ENCODE measurements at regions not wholly inside any gene's neighbourhood (a gene's known extent, or its start where the extent isn't known, plus 50 kb on each side); places are given as distances from the start of the nearest gene placed in this dataset.

GRCh38 chr7:50203521-50203920 is 101.0 kb upstream of the IKZF1 start:
- 35% methylated on average over 4 of the region's 4 CpGs for WGBS (ENCODE audit: low lambda C conversion rate)
- no peak overlapping the region for H3K4me2 ChIP-seq
- H3K36me3 ChIP-seq (replicated peaks in 1 of 2; ENCODE audit: control insufficient read depth in 1 of 2, insufficient read depth in 2 of 2, low read length in 1 of 2) = no peaks in the 10 kb centered on the region
- H3K79me2 ChIP-seq (ENCODE audit: insufficient read depth) = no peaks in the 10 kb centered on the region
- no peak overlapping the region for H2AFZ ChIP-seq (ENCODE audit: low read depth)
- H3K4me3 ChIP-seq (ENCODE audit: low read depth in 2 of 2, low read length in 1 of 2) = no peak overlapping the region
- H3K4me1 ChIP-seq (ENCODE audit: control insufficient read depth in 1 of 2, insufficient read depth in 2 of 2, low read depth in 1 of 2, low read length in 1 of 2) = no peaks in the 10 kb centered on the region
- H3K27ac ChIP-seq (ENCODE audit: low read depth in 2 of 2, low read length in 1 of 2) = no peak overlapping the region
- TF ChIP-seq NRF1 (IDR thresholded peaks at IDR 0.05; ENCODE audit: low read depth, low read length) (no peak), IRF3 (IDR thresholded peaks at IDR 0.05; ENCODE audit: low read depth, low read length) (no peak), FOXJ3 (CRISPR knock-in tag; IDR thresholded peaks at IDR 0.05) (no peak), RAD21 (IDR thresholded peaks at IDR 0.05; ENCODE audit: low read length) (no peak), EP300 (IDR thresholded peaks at IDR 0.05; ENCODE audit: borderline replicate concordance in 1 of 2, low read depth in 1 of 2, low read length in 1 of 2) (no peak), GABPA (IDR thresholded peaks at IDR 0.05; ENCODE audit: low read depth) (no peak), RXRA (IDR thresholded peaks at IDR 0.05; ENCODE audit: borderline replicate concordance, low read depth) (no peak), SMC3 (IDR thresholded peaks at IDR 0.05; ENCODE audit: low read depth, low read length) (no peak), MAX (IDR thresholded peaks at IDR 0.05; ENCODE audit: low read depth) (no peak), TCF12 (IDR thresholded peaks at IDR 0.05) (no peak), JUND (IDR thresholded peaks at IDR 0.05) (no peak), TAF1 (IDR thresholded peaks at IDR 0.05; ENCODE audit: borderline replicate concordance, low read depth, low read length) (no peak)
- ChIA-PET CTCF (interaction anchor here (0.7 to 15.4 kb wide), 7 partner anchors 14 to 474 kb away, joined by 3 to 353 read pairs (median 24); no protein-coding TSS in a partner anchor), POLR2A (no interaction called here)
- no peaks in the 10 kb centered on the region for H3K9me2 ChIP-seq
- DNase-seq = no peak
- H3K27me3 ChIP-seq (ENCODE audit: insufficient read depth) = no peaks in the 10 kb centered on the region
- no peaks in the 10 kb centered on the region for H4K20me1 ChIP-seq (ENCODE audit: insufficient read depth)
- H3F3A ChIP-seq (replicated peaks; ENCODE audit: insufficient read depth) = no peaks in the 10 kb centered on the region
- H3K9me3 ChIP-seq = no peaks in the 10 kb centered on the region
- no peak overlapping the region for H3K9ac ChIP-seq

- POLR2A ChIA-PET = no interaction called here
Measured at GRCh38 chr7:50202052-50202555, 102.4 kb upstream of the IKZF1 start.

More at GRCh38 chr7:50202052-50202555, 102.4 kb upstream of the IKZF1 start:
- no peaks in the 10 kb centered on the region for H3K36me3 ChIP-seq (replicated peaks in 1 of 2; ENCODE audit: control insufficient read depth in 1 of 2, insufficient read depth in 2 of 2, low read length in 1 of 2)
- 19% methylated on average over 1 of the region's 1 CpG for WGBS (ENCODE audit: low lambda C conversion rate)
- H3K4me2 ChIP-seq = no peak overlapping the region
- no peaks in the 10 kb centered on the region for H3K79me2 ChIP-seq (ENCODE audit: insufficient read depth)
- no peak for TF ChIP-seq NRF1 (IDR thresholded peaks at IDR 0.05; ENCODE audit: low read depth, low read length)
- no peak for TF ChIP-seq TAF1 (IDR thresholded peaks at IDR 0.05; ENCODE audit: borderline replicate concordance, low read depth, low read length)
- no peak for TF ChIP-seq FOXJ3 (CRISPR knock-in tag; IDR thresholded peaks at IDR 0.05)
- no peak for TF ChIP-seq POLR2AphosphoS5 (IDR thresholded peaks at IDR 0.05; ENCODE audit: low read depth, low read length)
- TF ChIP-seq USF2 (IDR thresholded peaks at IDR 0.05; ENCODE audit: borderline replicate concordance, low read depth, low read length) = no peak
- no peak for TF ChIP-seq GABPA (IDR thresholded peaks at IDR 0.05; ENCODE audit: low read depth)
- no peak for TF ChIP-seq ELF1 (IDR thresholded peaks at IDR 0.05)
- no peak for TF ChIP-seq RAD21 (IDR thresholded peaks at IDR 0.05; ENCODE audit: low read length)
- no peak for TF ChIP-seq SIN3A (IDR thresholded peaks at IDR 0.05; ENCODE audit: borderline replicate concordance, low read depth, low read length)
- TF ChIP-seq SMC3 (IDR thresholded peaks at IDR 0.05; ENCODE audit: low read depth, low read length) = no peak
- TF ChIP-seq EP300 (IDR thresholded peaks at IDR 0.05; ENCODE audit: borderline replicate concordance in 1 of 2, low read depth in 1 of 2, low read length in 1 of 2) = no peak
- no peak overlapping the region for H3K27ac ChIP-seq (ENCODE audit: low read depth in 2 of 2, low read length in 1 of 2)
- no peaks in the 10 kb centered on the region for H3K9me3 ChIP-seq
- H4K20me1 ChIP-seq (ENCODE audit: insufficient read depth) = no peaks in the 10 kb centered on the region
- H3K27me3 ChIP-seq (ENCODE audit: insufficient read depth) = no peaks in the 10 kb centered on the region
- DNase-seq = no peak
- CTCF ChIA-PET = interaction anchor here (0.7 to 15.4 kb wide), 6 partner anchors 13 to 476 kb away, joined by 3 to 353 read pairs (median 34); no protein-coding TSS in a partner anchor
- H3K9me2 ChIP-seq = no peaks in the 10 kb centered on the region
- H3K9ac ChIP-seq = no peak overlapping the region
- H3F3A ChIP-seq (replicated peaks; ENCODE audit: insufficient read depth) = no peaks in the 10 kb centered on the region
- H3K4me3 ChIP-seq (ENCODE audit: low read depth in 2 of 2, low read length in 1 of 2) = no peak overlapping the region
- no peak overlapping the region for H2AFZ ChIP-seq (ENCODE audit: low read depth)
- H3K4me1 ChIP-seq (ENCODE audit: control insufficient read depth in 1 of 2, insufficient read depth in 2 of 2, low read depth in 1 of 2, low read length in 1 of 2) = no peaks in the 10 kb centered on the region
